ENCODE measurements at regions not wholly inside any gene's neighbourhood (a gene's known extent, or its start where the extent isn't known, plus 50 kb on each side); places are given as distances from the start of the nearest gene placed in this dataset.

- no peak for TF ChIP-seq CTCF (IDR thresholded peaks at IDR 0.05; ENCODE audit: insufficient read depth, missing control alignments)
- FAIRE-seq = no peak
Observed at GRCh38 chr3:175916191-175916934, 1057.2 kb downstream of the NAALADL2 start.

GRCh38 chr3:175914785-175915184 lies 1055.7 kb downstream of the NAALADL2 start:
- TF ChIP-seq CTCF (IDR thresholded peaks at IDR 0.05; ENCODE audit: insufficient read depth, missing control alignments) = no peak
- FAIRE-seq (no peak), DNase-seq (ENCODE audit: insufficient read length, low spot score) (no peak)

More at GRCh38 chr3:175916191-175916934, 1057.2 kb downstream of the NAALADL2 start:
- no peak for DNase-seq (ENCODE audit: insufficient read length, low spot score)

DNA sequence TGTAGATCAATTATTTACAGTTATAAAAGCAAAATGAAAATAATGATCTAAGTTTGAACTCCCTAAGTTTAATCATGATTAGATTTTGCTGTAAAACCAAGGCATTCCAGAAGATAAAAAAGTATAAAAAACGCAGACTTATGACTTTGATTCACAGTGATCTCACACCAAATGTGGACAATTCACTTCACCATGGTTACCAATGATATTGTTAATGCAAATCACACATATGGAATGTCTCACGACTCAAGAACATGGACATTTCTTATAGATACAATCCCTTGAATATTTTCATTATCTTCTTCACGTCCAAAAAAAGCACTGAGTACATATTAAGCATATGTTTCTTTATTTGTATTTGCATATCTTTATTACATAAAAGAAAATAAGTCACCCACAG lies 1054.2 kb downstream of the NAALADL2 start:
- no peak for FAIRE-seq
- DNase-seq (ENCODE audit: insufficient read length, low spot score) = no peak
- TF ChIP-seq CTCF (IDR thresholded peaks at IDR 0.05; ENCODE audit: insufficient read depth, missing control alignments) = no peak

- no peak for FAIRE-seq
- DNase-seq (ENCODE audit: insufficient read length, low spot score) = no peak
- TF ChIP-seq CTCF (IDR thresholded peaks at IDR 0.05; ENCODE audit: insufficient read depth, missing control alignments) = no peak
Observed at GRCh38 chr3:175911937-175912336, 1052.8 kb downstream of the NAALADL2 start.

DNA sequence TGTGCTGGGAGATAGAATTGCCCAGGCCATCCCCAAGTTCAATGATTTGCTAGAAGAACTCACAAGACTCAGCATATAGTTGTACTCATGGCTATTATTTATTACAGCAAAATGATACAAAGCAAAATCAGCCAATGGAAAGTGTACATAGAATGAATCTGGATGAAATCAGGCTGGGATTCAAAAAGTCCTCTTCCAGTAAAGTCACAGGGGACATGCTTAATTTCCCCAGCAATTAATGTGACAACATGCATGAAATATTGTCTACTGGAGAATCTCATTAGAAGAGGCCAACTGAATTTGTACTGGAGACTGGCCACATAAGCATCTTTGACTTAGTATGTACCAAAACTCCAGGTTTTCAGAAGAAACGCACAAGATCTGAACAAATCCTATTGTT lies 1043.1 kb downstream of the NAALADL2 start:
- FAIRE-seq = no peak
- DNase-seq (ENCODE audit: insufficient read length, low spot score) = no peak
- TF ChIP-seq CTCF (IDR thresholded peaks at IDR 0.05; ENCODE audit: insufficient read depth, missing control alignments) = no peak

- no peak for TF ChIP-seq CTCF (IDR thresholded peaks at IDR 0.05; ENCODE audit: insufficient read depth, missing control alignments)
- FAIRE-seq (no peak), DNase-seq (ENCODE audit: insufficient read length, low spot score) (no peak)
Observed at GRCh38 chr3:175898194-175898593, 1039.1 kb downstream of the NAALADL2 start.

- DNase-seq (ENCODE audit: insufficient read length, low spot score) = no peak
- FAIRE-seq = no peak
- no peak for TF ChIP-seq CTCF (IDR thresholded peaks at IDR 0.05; ENCODE audit: insufficient read depth, missing control alignments)
Observed at GRCh38 chr3:175896655-175897054, 1037.5 kb downstream of the NAALADL2 start.

All from D721Med (cell line).